Inferior parietal cortex (tissue), 1 donor: ENCODE measurements at regions not wholly inside any gene's neighbourhood (a gene's known extent, or its start where the extent isn't known, plus 50 kb on each side); places are given as distances from the start of the nearest gene placed in this dataset.
"Not testable (repeated sequence)": the region's sequence is repeated elsewhere in the genome, so short reads cannot be mapped to it uniquely, and the experiment has no call there.

Source experiments
- DNase-seq: peaks from one replicate; pipeline ENCODE4 v3.0.0-alpha.2; 2016; ENCODE audit errors: extremely low spot score

GRCh38 chr16:65845466-65846209, 520.9 kb upstream of the CDH5 start:
- DNase-seq: no peak

- DNase-seq: no peak
These were observed 522.5 kb upstream of the CDH5 start for GRCh38 chr16:65843941-65844340.

GRCh38 chr16:65842067-65842466, 524.4 kb upstream of the CDH5 start:
- DNase-seq: no peak

- no peak for DNase-seq
These were observed 528.5 kb upstream of the CDH5 start for GRCh38 chr16:65838001-65838400.

GRCh38 chr16:65837464-65837863, 529.0 kb upstream of the CDH5 start:
- no peak for DNase-seq

GRCh38 chr16:65834688-65835087, 531.8 kb upstream of the CDH5 start:
- DNase-seq: no peak

- no peak for DNase-seq
These were observed 533.2 kb upstream of the CDH5 start for GRCh38 chr16:65833171-65833871.

- DNase-seq: no peak
These were observed 533.8 kb upstream of the CDH5 start for GRCh38 chr16:65832679-65833078.

- no peak for DNase-seq
These were observed 534.4 kb upstream of the CDH5 start for GRCh38 chr16:65831903-65832666.

- no peak for DNase-seq
These were observed 537.4 kb upstream of the CDH5 start for GRCh38 chr16:65829076-65829475.

- no peak for DNase-seq
These were observed 538.2 kb upstream of the CDH5 start for GRCh38 chr16:65828296-65828695.

GRCh38 chr16:65827231-65827630, 539.3 kb upstream of the CDH5 start:
- DNase-seq: no peak

- DNase-seq: no peak
These were observed 541.2 kb upstream of the CDH5 start for GRCh38 chr16:65825191-65825856.

GRCh38 chr16:65822148-65822547, 544.3 kb upstream of the CDH5 start:
- DNase-seq: no peak

GRCh38 chr16:65819136-65819898, 547.2 kb upstream of the CDH5 start:
- no peak for DNase-seq

GRCh38 chr16:65817799-65818198, 548.7 kb upstream of the CDH5 start:
- DNase-seq: no peak

- DNase-seq: no peak
These were observed 549.4 kb upstream of the CDH5 start for GRCh38 chr16:65817066-65817465.

- no peak for DNase-seq
These were observed 549.9 kb upstream of the CDH5 start for GRCh38 chr16:65816556-65816955.

GRCh38 chr16:65815707-65816106, 550.8 kb upstream of the CDH5 start:
- no peak for DNase-seq

- not testable (repeated sequence) for DNase-seq
These were observed 552.6 kb upstream of the CDH5 start for GRCh38 chr16:65813879-65814278.

- DNase-seq: no peak
These were observed 556.9 kb upstream of the CDH5 start for GRCh38 chr16:65809627-65810026.
